ENCODE measurements at regions not wholly inside any gene's neighbourhood (a gene's known extent, or its start where the extent isn't known, plus 50 kb on each side); places are given as distances from the start of the nearest gene placed in this dataset.

GRCh38 chr6:14210077-14210476 is 92.5 kb downstream of the CD83 start:
- TF ChIP-seq, protein P1, sequence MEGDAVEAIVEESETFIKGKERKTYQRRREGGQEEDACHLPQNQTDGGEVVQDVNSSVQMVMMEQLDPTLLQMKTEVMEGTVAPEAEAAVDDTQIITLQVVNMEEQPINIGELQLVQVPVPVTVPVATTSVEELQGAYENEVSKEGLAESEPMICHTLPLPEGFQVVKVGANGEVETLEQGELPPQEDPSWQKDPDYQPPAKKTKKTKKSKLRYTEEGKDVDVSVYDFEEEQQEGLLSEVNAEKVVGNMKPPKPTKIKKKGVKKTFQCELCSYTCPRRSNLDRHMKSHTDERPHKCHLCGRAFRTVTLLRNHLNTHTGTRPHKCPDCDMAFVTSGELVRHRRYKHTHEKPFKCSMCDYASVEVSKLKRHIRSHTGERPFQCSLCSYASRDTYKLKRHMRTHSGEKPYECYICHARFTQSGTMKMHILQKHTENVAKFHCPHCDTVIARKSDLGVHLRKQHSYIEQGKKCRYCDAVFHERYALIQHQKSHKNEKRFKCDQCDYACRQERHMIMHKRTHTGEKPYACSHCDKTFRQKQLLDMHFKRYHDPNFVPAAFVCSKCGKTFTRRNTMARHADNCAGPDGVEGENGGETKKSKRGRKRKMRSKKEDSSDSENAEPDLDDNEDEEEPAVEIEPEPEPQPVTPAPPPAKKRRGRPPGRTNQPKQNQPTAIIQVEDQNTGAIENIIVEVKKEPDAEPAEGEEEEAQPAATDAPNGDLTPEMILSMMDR (conservative IDR thresholded peaks at IDR 0.05): no peak
- TF ChIP-seq EZH2 (IDR thresholded peaks at IDR 0.05; ENCODE audit: low read depth): no peak
